ENCODE measurements at regions not wholly inside any gene's neighbourhood (a gene's known extent, or its start where the extent isn't known, plus 50 kb on each side); places are given as distances from the start of the nearest gene placed in this dataset.

- ATAC-seq: no peak
- no peak for TF ChIP-seq ARNTL (CRISPR knock-in tag; IDR thresholded peaks at IDR 0.05; ENCODE audit: borderline replicate concordance, low read depth)
- TF ChIP-seq CSRNP3 (CRISPR knock-in tag; IDR thresholded peaks at IDR 0.05): no peak
- TF ChIP-seq PATZ1 (CRISPR knock-in tag; IDR thresholded peaks at IDR 0.05; ENCODE audit: borderline replicate concordance): no peak
- TF ChIP-seq CSDC2 (CRISPR knock-in tag; IDR thresholded peaks at IDR 0.05): no peak
- no peak for TF ChIP-seq ZNF70 (CRISPR knock-in tag; IDR thresholded peaks at IDR 0.05)
- no peak for TF ChIP-seq RARB (CRISPR knock-in tag; IDR thresholded peaks at IDR 0.05)
- TF ChIP-seq ZFP3 (CRISPR knock-in tag; IDR thresholded peaks at IDR 0.05): no peak
- TF ChIP-seq TCF4 (CRISPR knock-in tag; IDR thresholded peaks at IDR 0.05; ENCODE audit: borderline replicate concordance): no peak
- no peak for TF ChIP-seq GLIS3 (CRISPR knock-in tag; IDR thresholded peaks at IDR 0.05)
- TF ChIP-seq ZNF8 (CRISPR knock-in tag; IDR thresholded peaks at IDR 0.05): no peak
- no peak for TF ChIP-seq POU6F1 (CRISPR knock-in tag; IDR thresholded peaks at IDR 0.05; ENCODE audit: borderline replicate concordance, low read depth)
- no peak for TF ChIP-seq SNAI2 (CRISPR knock-in tag; IDR thresholded peaks at IDR 0.05)
- TF ChIP-seq ZFP30 (CRISPR knock-in tag; IDR thresholded peaks at IDR 0.05): no peak
- TF ChIP-seq TSHZ2 (CRISPR knock-in tag; IDR thresholded peaks at IDR 0.05): no peak
- TF ChIP-seq BACH2 (CRISPR knock-in tag; IDR thresholded peaks at IDR 0.05; ENCODE audit: borderline replicate concordance): no peak
- TF ChIP-seq ZC3H10 (CRISPR knock-in tag; IDR thresholded peaks at IDR 0.05): no peak
- TF ChIP-seq ZNF565 (CRISPR knock-in tag; conservative IDR thresholded peaks at IDR 0.05; ENCODE audit: low read depth): no peak
- TF ChIP-seq ISL1 (CRISPR knock-in tag; IDR thresholded peaks at IDR 0.05): no peak
Measured at GRCh38 chr10:81303656-81304055, 571.3 kb upstream of the NRG3 start.

- TF ChIP-seq ESRRG (CRISPR knock-in tag; IDR thresholded peaks at IDR 0.05) (no peak), ZC3H10 (CRISPR knock-in tag; IDR thresholded peaks at IDR 0.05) (no peak), ZNF70 (CRISPR knock-in tag; IDR thresholded peaks at IDR 0.05) (no peak), ZFP30 (CRISPR knock-in tag; IDR thresholded peaks at IDR 0.05) (no peak), POU6F1 (CRISPR knock-in tag; IDR thresholded peaks at IDR 0.05; ENCODE audit: borderline replicate concordance, low read depth) (no peak), PPARA (CRISPR knock-in tag; IDR thresholded peaks at IDR 0.05; ENCODE audit: borderline replicate concordance) (no peak), OSR1 (CRISPR knock-in tag; IDR thresholded peaks at IDR 0.05) (no peak), ZFP3 (CRISPR knock-in tag; IDR thresholded peaks at IDR 0.05) (no peak), GLIS3 (CRISPR knock-in tag; IDR thresholded peaks at IDR 0.05) (no peak), PATZ1 (CRISPR knock-in tag; IDR thresholded peaks at IDR 0.05; ENCODE audit: borderline replicate concordance) (no peak), RARB (CRISPR knock-in tag; IDR thresholded peaks at IDR 0.05) (no peak), BACH2 (CRISPR knock-in tag; IDR thresholded peaks at IDR 0.05; ENCODE audit: borderline replicate concordance) (no peak), ZNF8 (CRISPR knock-in tag; IDR thresholded peaks at IDR 0.05) (no peak), ISL1 (CRISPR knock-in tag; IDR thresholded peaks at IDR 0.05) (no peak), TSHZ2 (CRISPR knock-in tag; IDR thresholded peaks at IDR 0.05) (no peak), TCF4 (CRISPR knock-in tag; IDR thresholded peaks at IDR 0.05; ENCODE audit: borderline replicate concordance) (no peak)
- no peak for ATAC-seq
Measured at GRCh38 chr10:81306971-81307782, 567.8 kb upstream of the NRG3 start.
